ENCODE measurements at regions not wholly inside any gene's neighbourhood (a gene's known extent, or its start where the extent isn't known, plus 50 kb on each side); places are given as distances from the start of the nearest gene placed in this dataset.

DNA sequence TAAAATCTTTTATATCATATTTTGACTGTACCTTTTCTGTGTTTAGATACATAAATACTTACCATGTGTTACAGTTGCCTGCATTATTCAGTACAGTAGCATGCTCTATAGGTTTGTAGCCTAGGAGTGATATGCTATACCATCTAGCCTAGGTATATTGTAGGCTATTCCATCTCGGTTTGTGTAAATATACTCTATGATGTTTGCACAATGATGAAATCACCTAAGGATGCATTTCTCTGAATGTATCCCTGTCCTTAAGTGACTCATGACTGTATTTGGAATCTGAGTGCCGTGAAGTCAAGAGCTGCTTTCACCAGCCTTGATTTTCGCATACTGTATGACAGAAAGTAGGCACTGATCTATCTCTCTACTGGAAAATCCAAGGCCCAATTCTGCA, 129.9 kb downstream of the UTRN start (continued):
- TF ChIP-seq, protein P1, sequence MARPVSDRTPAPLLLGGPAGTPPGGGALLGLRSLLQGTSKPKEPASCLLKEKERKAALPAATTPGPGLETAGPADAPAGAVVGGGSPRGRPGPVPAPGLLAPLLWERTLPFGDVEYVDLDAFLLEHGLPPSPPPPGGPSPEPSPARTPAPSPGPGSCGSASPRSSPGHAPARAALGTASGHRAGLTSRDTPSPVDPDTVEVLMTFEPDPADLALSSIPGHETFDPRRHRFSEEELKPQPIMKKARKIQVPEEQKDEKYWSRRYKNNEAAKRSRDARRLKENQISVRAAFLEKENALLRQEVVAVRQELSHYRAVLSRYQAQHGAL (CRISPR knock-in tag; IDR thresholded peaks at IDR 0.05; ENCODE audit: not compliant biosample characterization): no peak
- TF ChIP-seq, protein P2, sequence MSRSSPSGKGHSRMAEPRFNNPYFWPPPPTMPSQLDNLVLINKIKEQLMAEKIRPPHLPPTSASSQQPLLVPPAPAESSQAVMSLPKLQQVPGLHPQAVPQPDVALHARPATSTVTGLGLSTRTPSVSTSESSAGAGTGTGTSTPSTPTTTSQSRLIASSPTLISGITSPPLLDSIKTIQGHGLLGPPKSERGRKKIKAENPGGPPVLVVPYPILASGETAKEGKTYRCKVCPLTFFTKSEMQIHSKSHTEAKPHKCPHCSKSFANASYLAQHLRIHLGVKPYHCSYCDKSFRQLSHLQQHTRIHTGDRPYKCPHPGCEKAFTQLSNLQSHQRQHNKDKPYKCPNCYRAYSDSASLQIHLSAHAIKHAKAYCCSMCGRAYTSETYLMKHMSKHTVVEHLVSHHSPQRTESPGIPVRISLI (CRISPR knock-in tag; IDR thresholded peaks at IDR 0.05; ENCODE audit: borderline replicate concordance): no peak
- TF ChIP-seq EZH2 (conservative IDR thresholded peaks at IDR 0.05; ENCODE audit: low read depth, low read length) (no peak), ZFP36L2 (CRISPR knock-in tag; IDR thresholded peaks at IDR 0.05) (no peak), BHLHE40 (IDR thresholded peaks at IDR 0.05; ENCODE audit: low read length) (no peak), POLR2G (IDR thresholded peaks at IDR 0.05; ENCODE audit: low read depth, low read length) (no peak), ZMAT3 (CRISPR knock-in tag; conservative IDR thresholded peaks at IDR 0.05) (peak; percentile 24; the same call in 1 of the 2 replicates), IRX3 (CRISPR knock-in tag; IDR thresholded peaks at IDR 0.05; ENCODE audit: borderline replicate concordance, low read depth) (no peak), RCOR2 (CRISPR knock-in tag; IDR thresholded peaks at IDR 0.05) (peak; percentile 95), ZNF629 (CRISPR knock-in tag; conservative IDR thresholded peaks at IDR 0.05) (no peak), ZNF234 (CRISPR knock-in tag; conservative IDR thresholded peaks at IDR 0.05) (no peak), ZNF652 (CRISPR knock-in tag; IDR thresholded peaks at IDR 0.05; ENCODE audit: borderline replicate concordance, low read depth) (no peak), ZSCAN9 (CRISPR knock-in tag; IDR thresholded peaks at IDR 0.05; ENCODE audit: borderline replicate concordance) (peak; percentile 84), PRPF4 (IDR thresholded peaks at IDR 0.05; ENCODE audit: low read depth, low read length, poor library complexity, severe bottlenecking) (no peak), SMAD1 (CRISPR knock-in tag; IDR thresholded peaks at IDR 0.05; ENCODE audit: borderline replicate concordance, low read depth) (no peak), NR2F2 (IDR thresholded peaks at IDR 0.05; ENCODE audit: borderline replicate concordance, low read depth) (no peak), ZNF451 (CRISPR knock-in tag; IDR thresholded peaks at IDR 0.05) (no peak), SETDB1 (CRISPR knock-in tag; IDR thresholded peaks at IDR 0.05; ENCODE audit: borderline replicate concordance) (no peak), NR2C2 (CRISPR knock-in tag; IDR thresholded peaks at IDR 0.05; ENCODE audit: borderline replicate concordance) (no peak; the same call in 1 of the 2 replicates)
- TF ChIP-seq, protein P3, sequence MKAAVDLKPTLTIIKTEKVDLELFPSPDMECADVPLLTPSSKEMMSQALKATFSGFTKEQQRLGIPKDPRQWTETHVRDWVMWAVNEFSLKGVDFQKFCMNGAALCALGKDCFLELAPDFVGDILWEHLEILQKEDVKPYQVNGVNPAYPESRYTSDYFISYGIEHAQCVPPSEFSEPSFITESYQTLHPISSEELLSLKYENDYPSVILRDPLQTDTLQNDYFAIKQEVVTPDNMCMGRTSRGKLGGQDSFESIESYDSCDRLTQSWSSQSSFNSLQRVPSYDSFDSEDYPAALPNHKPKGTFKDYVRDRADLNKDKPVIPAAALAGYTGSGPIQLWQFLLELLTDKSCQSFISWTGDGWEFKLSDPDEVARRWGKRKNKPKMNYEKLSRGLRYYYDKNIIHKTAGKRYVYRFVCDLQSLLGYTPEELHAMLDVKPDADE (CRISPR knock-in tag; IDR thresholded peaks at IDR 0.05): no peak
- TF ChIP-seq, protein P4, sequence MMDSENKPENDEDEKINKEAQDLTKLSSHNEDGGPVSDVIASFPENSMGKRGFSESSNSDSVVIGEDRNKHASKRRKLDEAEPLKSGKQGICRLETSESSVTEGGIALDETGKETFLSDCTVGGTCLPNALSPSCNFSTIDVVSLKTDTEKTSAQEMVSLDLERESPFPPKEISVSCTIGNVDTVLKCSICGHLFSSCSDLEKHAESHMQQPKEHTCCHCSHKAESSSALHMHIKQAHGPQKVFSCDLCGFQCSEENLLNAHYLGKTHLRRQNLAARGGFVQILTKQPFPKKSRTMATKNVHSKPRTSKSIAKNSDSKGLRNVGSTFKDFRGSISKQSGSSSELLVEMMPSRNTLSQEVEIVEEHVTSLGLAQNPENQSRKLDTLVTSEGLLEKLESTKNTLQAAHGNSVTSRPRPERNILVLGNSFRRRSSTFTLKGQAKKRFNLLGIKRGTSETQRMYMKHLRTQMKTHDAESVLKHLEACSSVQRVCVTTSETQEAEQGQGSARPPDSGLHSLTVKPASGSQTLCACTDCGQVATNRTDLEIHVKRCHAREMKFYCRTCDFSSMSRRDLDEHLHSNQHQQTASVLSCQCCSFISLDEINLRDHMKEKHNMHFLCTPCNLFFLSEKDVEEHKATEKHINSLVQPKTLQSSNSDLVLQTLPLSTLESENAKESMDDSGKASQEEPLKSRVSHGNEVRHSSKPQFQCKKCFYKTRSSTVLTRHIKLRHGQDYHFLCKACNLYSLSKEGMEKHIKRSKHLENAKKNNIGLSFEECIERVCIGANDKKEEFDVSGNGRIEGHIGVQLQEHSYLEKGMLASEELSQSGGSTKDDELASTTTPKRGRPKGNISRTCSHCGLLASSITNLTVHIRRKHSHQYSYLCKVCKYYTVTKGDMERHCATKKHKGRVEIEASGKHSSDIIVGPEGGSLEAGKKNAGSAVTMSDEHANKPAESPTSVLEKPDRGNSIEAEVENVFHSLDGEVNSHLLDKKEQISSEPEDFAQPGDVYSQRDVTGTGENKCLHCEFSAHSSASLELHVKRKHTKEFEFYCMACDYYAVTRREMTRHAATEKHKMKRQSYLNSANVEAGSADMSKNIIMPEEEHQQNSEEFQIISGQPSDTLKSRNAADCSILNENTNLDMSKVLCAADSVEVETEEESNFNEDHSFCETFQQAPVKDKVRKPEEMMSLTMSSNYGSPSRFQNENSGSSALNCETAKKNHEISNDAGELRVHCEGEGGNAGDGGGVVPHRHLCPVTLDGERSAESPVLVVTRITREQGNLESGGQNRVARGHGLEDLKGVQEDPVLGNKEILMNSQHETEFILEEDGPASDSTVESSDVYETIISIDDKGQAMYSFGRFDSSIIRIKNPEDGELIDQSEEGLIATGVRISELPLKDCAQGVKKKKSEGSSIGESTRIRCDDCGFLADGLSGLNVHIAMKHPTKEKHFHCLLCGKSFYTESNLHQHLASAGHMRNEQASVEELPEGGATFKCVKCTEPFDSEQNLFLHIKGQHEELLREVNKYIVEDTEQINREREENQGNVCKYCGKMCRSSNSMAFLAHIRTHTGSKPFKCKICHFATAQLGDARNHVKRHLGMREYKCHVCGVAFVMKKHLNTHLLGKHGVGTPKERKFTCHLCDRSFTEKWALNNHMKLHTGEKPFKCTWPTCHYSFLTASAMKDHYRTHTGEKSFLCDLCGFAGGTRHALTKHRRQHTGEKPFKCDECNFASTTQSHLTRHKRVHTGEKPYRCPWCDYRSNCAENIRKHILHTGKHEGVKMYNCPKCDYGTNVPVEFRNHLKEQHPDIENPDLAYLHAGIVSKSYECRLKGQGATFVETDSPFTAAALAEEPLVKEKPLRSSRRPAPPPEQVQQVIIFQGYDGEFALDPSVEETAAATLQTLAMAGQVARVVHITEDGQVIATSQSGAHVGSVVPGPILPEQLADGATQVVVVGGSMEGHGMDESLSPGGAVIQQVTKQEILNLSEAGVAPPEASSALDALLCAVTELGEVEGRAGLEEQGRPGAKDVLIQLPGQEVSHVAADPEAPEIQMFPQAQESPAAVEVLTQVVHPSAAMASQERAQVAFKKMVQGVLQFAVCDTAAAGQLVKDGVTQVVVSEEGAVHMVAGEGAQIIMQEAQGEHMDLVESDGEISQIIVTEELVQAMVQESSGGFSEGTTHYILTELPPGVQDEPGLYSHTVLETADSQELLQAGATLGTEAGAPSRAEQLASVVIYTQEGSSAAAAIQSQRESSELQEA (CRISPR knock-in tag; IDR thresholded peaks at IDR 0.05; ENCODE audit: not compliant biosample characterization): no peak

Measured in HepG2 (cell line).